ENCODE measurements at regions not wholly inside any gene's neighbourhood (a gene's known extent, or its start where the extent isn't known, plus 50 kb on each side); places are given as distances from the start of the nearest gene placed in this dataset.

DNA sequence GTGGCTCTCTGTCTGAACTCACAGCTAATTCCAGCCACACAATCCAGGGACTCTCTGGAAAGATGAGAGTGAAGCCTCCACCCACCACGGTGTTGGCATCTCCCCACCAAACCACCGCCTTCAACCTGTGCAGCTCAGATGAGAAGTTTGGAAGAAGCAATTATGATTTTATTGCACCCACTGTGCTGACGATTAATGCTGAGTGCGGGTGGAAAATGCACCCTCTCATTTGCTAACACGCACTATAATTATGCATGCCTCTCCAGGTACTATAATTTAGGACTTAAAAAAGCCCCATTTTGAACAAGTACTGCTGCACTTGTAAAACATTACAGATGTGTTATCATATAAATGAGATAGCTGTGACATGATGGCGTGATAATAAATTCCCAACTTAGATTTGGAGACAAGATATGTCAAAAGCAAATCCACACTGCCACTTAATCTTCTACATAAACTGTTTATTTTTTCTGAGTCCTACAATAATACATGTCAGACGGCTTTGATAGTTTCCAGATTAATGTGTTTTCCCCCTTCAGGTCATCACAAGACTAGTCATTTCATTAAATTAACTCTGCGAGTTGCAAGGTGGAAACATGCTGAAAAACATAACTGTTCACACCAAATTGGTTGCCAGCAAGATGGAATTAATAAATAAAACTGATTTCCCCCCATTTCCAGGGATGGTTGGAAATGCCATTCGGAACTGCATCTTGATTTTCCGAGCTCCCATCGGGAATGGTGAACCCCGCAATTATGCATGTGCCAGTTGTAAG, 466.5 kb upstream of the MAF start:
- DNase-seq, result no peak

DNA sequence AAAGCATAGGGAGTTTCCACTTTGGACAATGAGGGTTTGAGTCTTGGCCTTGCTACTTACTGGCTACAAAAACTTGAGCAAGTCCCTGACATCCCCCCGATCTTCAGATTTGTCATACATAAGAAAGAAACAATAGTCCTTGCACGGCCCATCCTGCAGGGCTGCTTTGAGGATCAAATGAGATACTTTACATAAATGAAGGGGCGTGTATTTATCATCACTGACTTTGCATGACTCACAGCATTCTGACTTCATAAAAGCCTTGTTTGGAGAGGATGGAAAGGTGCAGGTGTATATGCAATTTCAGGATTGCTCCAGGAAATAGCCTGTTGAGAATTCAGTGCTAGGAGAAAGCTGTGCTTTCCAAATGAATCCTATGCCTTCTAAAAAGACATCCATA, 465.0 kb upstream of the MAF start:
- DNase-seq, result no peak

DNA sequence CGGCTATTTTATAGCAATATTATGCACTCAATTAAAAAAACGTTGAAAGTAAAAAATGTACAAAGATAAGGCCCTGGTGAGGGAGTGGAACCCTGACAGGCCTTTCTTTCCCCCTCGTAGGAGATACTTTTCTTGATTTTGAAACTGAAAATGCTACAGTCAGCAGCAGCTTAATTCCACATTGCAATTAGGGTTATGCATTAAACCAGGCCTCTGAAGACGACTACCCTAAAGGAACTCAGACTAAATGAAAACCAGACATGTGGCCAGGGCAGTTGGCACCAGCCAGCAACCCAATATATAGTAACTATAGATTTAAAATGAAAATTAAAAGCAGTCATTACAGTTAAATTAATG, 463.2 kb upstream of the MAF start:
- DNase-seq, result no peak

- DNase-seq, result no peak
These were observed 462.6 kb upstream of the MAF start for GRCh38 chr16:80063031-80063712.

GRCh38 chr16:80062361-80063030, 462.0 kb upstream of the MAF start:
- DNase-seq, result no peak

GRCh38 chr16:80060470-80060869, 459.9 kb upstream of the MAF start:
- no peak for DNase-seq

DNA sequence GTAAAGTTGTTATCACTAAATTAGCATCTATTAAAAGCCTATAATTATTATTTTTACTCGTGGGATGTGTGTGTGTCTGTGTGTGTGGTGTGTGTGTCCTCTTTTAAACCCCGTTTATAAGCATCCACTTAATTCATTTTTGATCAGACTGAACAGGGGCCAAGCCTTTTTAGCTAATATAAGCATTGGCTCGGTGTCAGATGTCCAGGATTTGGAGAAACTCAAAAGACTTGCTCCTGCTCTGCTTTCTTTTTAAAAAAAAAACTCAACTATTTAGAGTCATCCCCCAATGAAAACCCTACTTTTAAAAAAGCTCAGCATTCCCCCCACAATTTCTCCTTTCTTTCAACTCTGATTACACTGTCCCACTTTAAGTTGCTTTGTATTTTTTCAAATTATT, 459.3 kb upstream of the MAF start:
- no peak for DNase-seq

GRCh38 chr16:80058214-80058613, 457.7 kb upstream of the MAF start:
- no peak for DNase-seq

- no peak for DNase-seq
These were observed 455.8 kb upstream of the MAF start for GRCh38 chr16:80056324-80056723.

DNA sequence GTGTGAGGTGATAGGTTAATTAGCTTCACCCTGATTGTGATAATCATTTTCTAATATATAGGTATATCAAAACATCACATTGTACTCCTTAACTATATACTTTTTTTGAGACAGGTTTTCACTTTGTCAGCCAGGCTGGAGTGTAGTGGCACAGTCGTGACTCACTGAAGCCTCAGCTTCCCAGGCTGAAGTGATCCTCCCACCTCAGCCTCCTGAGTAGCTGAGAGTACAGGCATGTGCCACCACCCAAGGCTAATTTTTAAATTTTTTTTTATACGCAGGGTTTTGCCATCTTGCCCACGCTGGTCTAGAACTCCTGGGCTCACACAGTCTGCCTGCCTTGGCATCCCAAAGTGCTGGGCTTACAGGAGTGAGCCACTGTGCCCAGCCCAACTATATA, 455.3 kb upstream of the MAF start:
- no peak for DNase-seq

GRCh38 chr16:80054647-80055046, 454.1 kb upstream of the MAF start:
- DNase-seq, result no peak

- DNase-seq, result no peak
These were observed 450.5 kb upstream of the MAF start for GRCh38 chr16:80051040-80051439.

GRCh38 chr16:80048250-80048649, 447.7 kb upstream of the MAF start:
- no peak for DNase-seq

- DNase-seq, result no peak
These were observed 447.3 kb upstream of the MAF start for GRCh38 chr16:80047842-80048241.

DNA sequence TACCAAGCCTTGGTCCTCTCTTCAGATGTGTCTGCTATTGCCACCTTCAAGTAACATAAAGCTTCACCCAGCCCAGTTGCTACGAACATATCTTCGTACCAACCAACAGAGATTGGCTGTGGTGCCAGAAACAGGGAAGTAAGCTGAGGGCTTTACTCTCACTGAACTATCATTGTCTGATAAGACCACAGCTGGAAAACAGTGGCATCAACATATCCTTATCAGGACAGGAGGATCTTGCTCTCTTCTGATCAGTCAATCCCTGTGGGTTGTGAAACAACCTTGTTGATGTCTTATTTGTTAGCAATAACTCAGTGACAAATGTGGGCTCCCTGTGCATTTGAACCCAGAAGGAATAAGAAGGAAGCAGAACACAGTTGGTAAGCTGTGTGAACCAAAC, 446.3 kb upstream of the MAF start:
- no peak for DNase-seq

DNA sequence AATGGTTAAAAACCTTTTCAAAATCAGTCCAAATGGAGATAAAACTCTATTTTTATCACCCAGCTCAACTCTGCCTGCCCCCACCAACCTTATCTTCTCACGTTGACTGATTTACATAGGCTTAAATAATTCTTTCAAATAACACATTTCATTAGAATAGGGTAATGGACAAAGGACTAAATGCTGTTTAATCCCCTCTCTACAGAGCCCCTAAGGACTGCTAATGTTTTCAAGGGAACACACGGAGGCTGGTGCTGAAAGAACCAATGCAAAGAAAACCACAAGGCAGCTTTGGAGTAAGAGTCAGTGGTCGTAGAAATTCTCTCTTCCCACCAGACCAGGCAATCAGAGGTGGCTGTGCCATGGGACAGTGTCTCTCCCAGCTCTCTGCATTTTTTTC, 445.7 kb upstream of the MAF start:
- no peak for DNase-seq

GRCh38 chr16:80045861-80046260, 445.3 kb upstream of the MAF start:
- no peak for DNase-seq

DNA sequence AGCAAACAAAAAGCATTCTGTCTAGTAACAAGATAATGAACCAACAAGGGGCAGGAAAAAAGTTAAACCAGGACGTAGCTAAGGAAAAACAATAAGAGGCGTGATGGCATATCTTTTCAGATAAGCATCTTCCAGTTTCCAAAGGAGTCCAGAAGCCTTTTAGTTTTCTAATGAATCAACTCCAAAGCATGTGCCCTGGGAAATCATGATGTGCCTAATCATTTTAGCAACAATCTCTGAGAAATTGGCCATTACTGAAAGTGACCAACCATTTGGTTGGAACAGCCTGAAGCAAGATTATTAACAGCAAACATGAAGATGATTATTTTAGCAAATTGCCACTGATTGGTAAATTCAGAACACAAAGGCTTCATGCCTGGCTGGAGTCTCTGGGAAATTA, 440.9 kb upstream of the MAF start:
- DNase-seq, result no peak

DNA sequence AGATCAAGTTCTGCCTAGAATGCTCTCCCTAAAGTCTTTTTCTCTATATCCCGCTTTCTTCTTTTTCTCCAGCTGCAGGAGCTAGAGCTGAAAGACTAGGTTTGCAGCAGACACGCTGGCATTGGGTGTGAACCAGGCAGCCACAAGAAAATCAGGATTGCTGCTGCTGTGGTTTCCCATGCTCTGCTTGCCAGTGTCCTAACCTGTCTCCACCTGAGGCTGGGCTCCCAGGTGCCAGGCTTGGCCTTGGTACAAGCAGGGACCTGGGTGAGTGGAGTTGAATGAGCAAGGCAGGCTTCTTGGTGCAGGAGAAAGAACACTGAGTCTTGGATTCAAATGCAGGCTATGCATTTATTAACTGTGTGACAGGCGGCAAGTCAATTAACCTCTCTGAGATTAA, 440.3 kb upstream of the MAF start:
- no peak for DNase-seq

DNA sequence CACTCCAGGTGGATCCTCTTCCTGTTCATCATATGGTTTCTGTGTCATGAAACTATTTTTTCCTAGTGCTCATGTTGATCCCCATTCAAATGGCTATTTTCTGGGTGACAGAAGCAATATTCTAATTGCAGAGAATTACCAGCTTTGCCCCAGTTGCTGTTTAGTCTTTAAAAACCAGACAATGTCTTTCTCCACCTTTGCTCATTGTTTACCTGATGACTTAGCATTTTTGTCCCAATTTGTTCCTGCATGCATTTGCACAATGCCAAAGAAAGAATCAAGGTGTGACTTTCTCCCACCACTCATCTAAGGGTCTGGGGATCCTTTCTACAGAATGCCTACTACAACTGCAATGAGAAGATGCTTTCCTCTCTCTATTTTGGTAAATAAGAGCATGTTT, 439.9 kb upstream of the MAF start:
- DNase-seq, result no peak

- DNase-seq, result no peak
These were observed 439.2 kb upstream of the MAF start for GRCh38 chr16:80039777-80040176.

DNA sequence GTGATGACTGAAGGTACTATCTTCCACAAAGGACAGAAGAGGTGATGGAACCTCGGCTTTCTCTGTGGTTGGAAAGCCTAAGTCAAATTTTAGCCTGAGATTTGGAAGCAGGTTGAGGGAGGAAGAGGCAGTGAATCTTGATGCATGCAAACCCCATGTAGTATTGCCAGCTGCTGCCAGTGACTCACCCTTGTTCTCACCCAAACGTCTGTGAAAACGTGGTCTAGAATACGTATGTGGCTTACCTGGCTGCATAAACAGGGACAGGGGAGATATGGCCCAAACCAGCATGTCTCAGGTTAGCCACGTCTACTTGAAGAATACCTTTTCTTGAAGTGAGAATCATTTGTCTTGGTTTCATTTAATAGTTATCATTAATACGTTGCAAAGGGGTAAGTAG, 438.0 kb upstream of the MAF start:
- DNase-seq, result no peak

GRCh38 chr16:80034948-80035663, 434.6 kb upstream of the MAF start:
- DNase-seq, result no peak

DNA sequence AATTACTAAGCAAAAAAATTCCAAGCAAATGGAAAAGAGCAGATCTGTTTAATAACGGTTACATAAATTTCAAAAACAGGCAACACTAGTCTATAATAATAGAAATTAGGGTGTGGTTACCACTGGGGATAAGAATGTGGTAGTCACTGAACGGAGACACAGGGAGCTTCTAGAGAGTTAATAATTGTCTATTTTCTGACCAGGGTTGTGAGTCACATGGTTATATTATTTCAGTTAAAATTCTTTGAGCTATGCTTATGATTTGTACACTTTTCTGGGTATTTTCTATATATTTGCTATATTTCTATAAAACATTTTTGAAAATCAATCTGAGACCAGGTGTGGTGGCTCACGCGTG, 433.9 kb upstream of the MAF start:
- no peak for DNase-seq

Measured in CD4-positive, alpha-beta T cell treated with Interleukin-10 for 1 hour (primary cell).